ENCODE measurements at regions not wholly inside any gene's neighbourhood (a gene's known extent, or its start where the extent isn't known, plus 50 kb on each side); places are given as distances from the start of the nearest gene placed in this dataset.
"Not testable (repeated sequence)": the region's sequence is repeated elsewhere in the genome, so short reads cannot be mapped to it uniquely, and the experiment has no call there.

DNA sequence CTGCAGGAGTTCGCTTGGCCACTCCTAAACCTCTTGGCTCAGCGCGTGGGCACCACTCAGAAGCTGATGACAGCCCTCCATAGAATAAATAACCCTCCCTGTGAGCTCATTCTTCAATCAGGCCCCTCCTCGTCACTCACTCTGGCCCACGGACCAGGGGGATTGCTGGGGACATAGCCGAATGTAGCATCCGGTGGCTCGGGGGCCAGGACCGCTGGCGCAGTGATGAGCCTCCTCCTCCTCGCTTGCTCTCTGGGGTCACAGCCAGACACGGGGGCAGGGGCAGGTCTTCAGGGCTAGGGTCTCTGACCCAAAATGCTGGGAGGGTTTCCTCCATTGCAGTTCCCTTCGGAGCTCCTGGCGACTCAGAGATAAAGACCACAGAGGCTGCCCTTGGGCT is 79.9 kb downstream of the TFAP2C start:
- TF ChIP-seq POLR2A (IDR thresholded peaks at IDR 0.05), result no peak
- TF ChIP-seq, protein P1, sequence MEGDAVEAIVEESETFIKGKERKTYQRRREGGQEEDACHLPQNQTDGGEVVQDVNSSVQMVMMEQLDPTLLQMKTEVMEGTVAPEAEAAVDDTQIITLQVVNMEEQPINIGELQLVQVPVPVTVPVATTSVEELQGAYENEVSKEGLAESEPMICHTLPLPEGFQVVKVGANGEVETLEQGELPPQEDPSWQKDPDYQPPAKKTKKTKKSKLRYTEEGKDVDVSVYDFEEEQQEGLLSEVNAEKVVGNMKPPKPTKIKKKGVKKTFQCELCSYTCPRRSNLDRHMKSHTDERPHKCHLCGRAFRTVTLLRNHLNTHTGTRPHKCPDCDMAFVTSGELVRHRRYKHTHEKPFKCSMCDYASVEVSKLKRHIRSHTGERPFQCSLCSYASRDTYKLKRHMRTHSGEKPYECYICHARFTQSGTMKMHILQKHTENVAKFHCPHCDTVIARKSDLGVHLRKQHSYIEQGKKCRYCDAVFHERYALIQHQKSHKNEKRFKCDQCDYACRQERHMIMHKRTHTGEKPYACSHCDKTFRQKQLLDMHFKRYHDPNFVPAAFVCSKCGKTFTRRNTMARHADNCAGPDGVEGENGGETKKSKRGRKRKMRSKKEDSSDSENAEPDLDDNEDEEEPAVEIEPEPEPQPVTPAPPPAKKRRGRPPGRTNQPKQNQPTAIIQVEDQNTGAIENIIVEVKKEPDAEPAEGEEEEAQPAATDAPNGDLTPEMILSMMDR (IDR thresholded peaks at IDR 0.05), result no peak
- TF ChIP-seq POLR2AphosphoS5 (IDR thresholded peaks at IDR 0.05; ENCODE audit: insufficient read depth in 1 of 2, low read depth in 1 of 2), result no peak
- H3K27me3 ChIP-seq, result no peaks in the 10 kb centered on the region
- intact Hi-C loops (cut with DNase I), result no loop called here
- DNase-seq (ENCODE audit: extremely low spot score in 2 of 2), result no peak
- no peaks in the 10 kb centered on the region for H3K4me1 ChIP-seq
- H3K9me3 ChIP-seq, result no peaks in the 10 kb centered on the region
- H3K4me3 ChIP-seq, result no peak overlapping the region
- no peak overlapping the region for H3K27ac ChIP-seq
- H3K36me3 ChIP-seq, result no peaks in the 10 kb centered on the region

DNA sequence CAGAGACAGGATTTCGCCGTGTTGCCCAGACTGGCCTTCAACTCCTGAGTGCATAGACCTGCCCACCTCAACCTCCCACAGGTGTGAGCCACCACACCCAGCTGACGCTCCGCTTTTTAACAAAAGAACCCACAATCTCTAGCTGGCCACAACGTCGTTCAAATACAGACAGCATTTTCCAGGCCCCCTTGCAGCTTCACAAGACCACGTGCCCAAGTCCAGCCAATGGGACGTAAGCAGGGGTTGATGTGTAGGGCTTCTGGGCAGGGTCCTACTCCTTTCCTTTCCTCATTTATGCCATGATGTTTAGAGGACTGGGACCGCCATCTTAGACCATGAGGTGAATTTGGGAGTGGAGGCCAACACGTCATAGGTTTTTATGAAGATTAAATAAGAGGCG is 81.0 kb downstream of the TFAP2C start:
- Histone ChIP-seq H3K27me3 (no peaks in the 10 kb centered on the region), H3K4me3 (no peak overlapping the region), H3K4me1 (no peaks in the 10 kb centered on the region), H3K36me3 (no peaks in the 10 kb centered on the region), H3K27ac (no peak overlapping the region), H3K9me3 (no peaks in the 10 kb centered on the region)
- intact Hi-C loops (cut with DNase I), result no loop called here
- TF ChIP-seq POLR2A (IDR thresholded peaks at IDR 0.05) (no peak), POLR2AphosphoS5 (IDR thresholded peaks at IDR 0.05; ENCODE audit: insufficient read depth in 1 of 2, low read depth in 1 of 2) (no peak)
- TF ChIP-seq, protein P1 (IDR thresholded peaks at IDR 0.05), result no peak
- no peak for DNase-seq (ENCODE audit: extremely low spot score in 2 of 2)

DNA sequence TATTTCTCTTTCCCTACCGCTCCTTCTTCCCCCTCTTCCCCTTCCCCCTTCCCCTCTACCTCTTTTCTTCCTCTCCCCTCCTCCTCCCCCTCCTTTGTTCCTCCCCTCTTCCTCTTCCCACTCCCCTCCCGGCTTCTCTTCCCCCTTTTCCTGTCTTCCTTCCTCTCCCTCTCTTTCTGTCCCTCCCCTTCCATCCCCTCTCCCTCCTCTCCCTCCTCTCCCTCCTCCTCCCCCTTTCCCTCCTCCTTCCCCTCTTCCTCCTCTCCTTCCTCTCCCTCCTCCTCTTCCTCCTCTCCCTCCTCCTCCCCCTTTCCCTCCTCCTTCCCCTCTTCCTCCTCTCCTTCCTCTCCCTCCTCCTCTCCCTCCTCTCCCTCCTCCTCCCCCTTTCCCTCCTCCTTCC is 81.5 kb downstream of the TFAP2C start:
- DNase-seq (ENCODE audit: extremely low spot score in 2 of 2); intact Hi-C loops (cut with DNase I); H3K9me3 ChIP-seq: not testable (repeated sequence)

DNA sequence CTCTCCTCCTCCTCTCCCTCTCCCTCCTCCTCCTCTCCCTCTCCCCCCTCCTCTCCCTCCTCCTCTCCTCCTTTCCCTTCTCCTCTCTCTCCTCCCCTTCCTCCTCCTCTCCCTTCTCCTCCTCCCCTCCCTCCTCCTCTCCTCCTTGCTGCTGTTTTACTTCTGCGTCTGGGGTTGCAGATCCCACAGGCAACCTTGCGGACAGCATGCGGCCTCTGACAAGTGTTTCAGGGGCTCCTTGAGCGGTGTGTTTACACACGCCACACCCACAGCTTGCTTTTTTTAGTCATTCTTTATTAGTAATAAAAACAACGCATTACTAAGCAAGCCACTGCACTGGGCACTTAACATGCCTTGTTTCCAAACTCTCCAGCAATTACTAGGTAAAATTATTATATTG is 81.9 kb downstream of the TFAP2C start:
- no peaks in the 10 kb centered on the region for H3K36me3 ChIP-seq
- intact Hi-C loops (cut with DNase I), result no loop called here
- TF ChIP-seq POLR2A (IDR thresholded peaks at IDR 0.05), result no peak
- TF ChIP-seq POLR2AphosphoS5 (IDR thresholded peaks at IDR 0.05; ENCODE audit: insufficient read depth in 1 of 2, low read depth in 1 of 2), result no peak
- TF ChIP-seq, protein P1 (IDR thresholded peaks at IDR 0.05), result no peak

More for the DNA sequence above, 81.5 kb downstream of the TFAP2C start:
- H3K27ac ChIP-seq, H3K36me3 ChIP-seq, H3K4me3 ChIP-seq, H3K27me3 ChIP-seq, H3K4me1 ChIP-seq: not testable (repeated sequence)

DNA sequence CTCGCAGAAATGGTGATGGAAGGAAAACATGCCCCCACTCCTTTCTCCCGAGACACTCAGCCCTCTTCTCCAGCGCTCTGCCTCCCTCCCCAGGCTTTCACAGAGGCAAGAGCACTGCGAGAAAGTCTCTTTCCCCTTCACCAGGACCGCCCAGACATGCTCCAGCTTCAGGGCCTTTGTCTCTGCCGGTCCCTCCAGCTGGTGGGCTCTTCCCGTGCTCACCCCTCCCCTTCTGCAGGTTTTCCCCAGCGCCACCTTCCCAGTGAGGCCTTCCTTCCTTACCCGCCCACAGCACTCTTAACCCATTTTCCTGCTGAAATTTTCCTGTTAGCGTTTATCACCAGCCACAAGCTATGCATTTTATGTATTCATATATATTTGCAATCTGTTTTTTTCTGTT is 86.2 kb downstream of the TFAP2C start:
- no peaks in the 10 kb centered on the region for H3K9me3 ChIP-seq
- no peak for TF ChIP-seq POLR2A (IDR thresholded peaks at IDR 0.05)
- TF ChIP-seq, protein P1 (IDR thresholded peaks at IDR 0.05), result no peak
- no peaks in the 10 kb centered on the region for H3K27me3 ChIP-seq
- intact Hi-C loops (cut with DNase I), result no loop called here
- H3K27ac ChIP-seq, result no peak overlapping the region
- H3K4me3 ChIP-seq, result no peak overlapping the region
- DNase-seq (ENCODE audit: extremely low spot score in 2 of 2), result no peak
- no peaks in the 10 kb centered on the region for H3K4me1 ChIP-seq
- no peaks in the 10 kb centered on the region for H3K36me3 ChIP-seq

More for the DNA sequence above, 81.9 kb downstream of the TFAP2C start:
- no peaks in the 10 kb centered on the region for H3K9me3 ChIP-seq
- DNase-seq (ENCODE audit: extremely low spot score in 2 of 2), result no peak
- no peak overlapping the region for H3K4me3 ChIP-seq
- no peak overlapping the region for H3K27ac ChIP-seq
- no peaks in the 10 kb centered on the region for H3K27me3 ChIP-seq
- no peaks in the 10 kb centered on the region for H3K4me1 ChIP-seq

Data from vagina (tissue), 2 donors.